Smooth muscle cell (in vitro differentiated cells): ENCODE measurements at regions not wholly inside any gene's neighbourhood (a gene's known extent, or its start where the extent isn't known, plus 50 kb on each side); places are given as distances from the start of the nearest gene placed in this dataset.

Source experiments
- DNase-seq: peaks from one replicate; lab custom pipeline; 2025; ENCODE audit not compliant: unreplicated experiment; lab: John Stamatoyannopoulos, UW
- H2AFZ ChIP-seq: fragments of 200-600 bp; sonication (generic); 2 replicates; pipeline ENCODE4 v1.6.0; 2016; ENCODE audit warnings: antibody characterized with exemption, low read depth, mild to moderate bottlenecking
- H3F3A ChIP-seq: fragments of 200-600 bp; sonication (generic); 2 replicates; pipeline ENCODE4 v1.6.0; 2017; ENCODE audit warnings: antibody characterized with exemption, low read depth
- H3K27ac ChIP-seq: fragments of 200-600 bp; sonication (generic); 2 replicates; pipeline ENCODE4 v1.5.1; 2016; ENCODE audit warnings: low read depth, mild to moderate bottlenecking
- H3K27me3 ChIP-seq: fragments of 200-600 bp; sonication (generic); 2 replicates; pipeline ENCODE4 v1.6.1; 2016; ENCODE audit warnings: low read depth, mild to moderate bottlenecking
- H3K36me3 ChIP-seq: fragments of 200-600 bp; sonication (generic); 2 replicates; pipeline ENCODE4 v1.5.1; 2016; ENCODE audit warnings: low read depth
- H3K4me1 ChIP-seq: fragments of 200-600 bp; sonication (generic); 2 replicates; pipeline ENCODE4 v1.5.1; 2016; ENCODE audit warnings: low read depth
- H3K4me2 ChIP-seq: fragments of 200-600 bp; sonication (generic); 2 replicates; pipeline ENCODE4 v1.6.0; 2016; ENCODE audit warnings: mild to moderate bottlenecking
- H3K4me3 ChIP-seq: fragments of 200-600 bp; sonication (generic); 2 replicates; pipeline ENCODE4 v1.5.1; 2016; ENCODE audit warnings: mild to moderate bottlenecking
- H3K79me2 ChIP-seq: fragments of 200-600 bp; sonication (generic); 2 replicates; pipeline ENCODE4 v1.6.0; 2016; ENCODE audit warnings: low read depth, mild to moderate bottlenecking
- H3K9ac ChIP-seq: fragments of 200-600 bp; sonication (generic); 2 replicates; pipeline ENCODE4 v1.6.0; 2016; ENCODE audit warnings: low read depth
- H3K9me3 ChIP-seq: fragments of 200-600 bp; sonication (generic); replicated peaks from 2 replicates; pipeline ENCODE4 v1.5.1; 2016; ENCODE audit warnings: low read depth
- H4K20me1 ChIP-seq: fragments of 200-600 bp; sonication (generic); 2 replicates; pipeline ENCODE4 v1.6.0; 2016; ENCODE audit warnings: low read depth
- WGBS: methylation state at CpG from one replicate; pipeline ENCODE4 v1.1.7; 2016; ENCODE audit warnings: low lambda C conversion rate; 5-methylcytosine and 5-hydroxymethylcytosine counted together
- TF ChIP-seq, protein P1 (sequence below): fragments of 200-600 bp; sonication (generic); IDR thresholded peaks from 2 replicates; pipeline ENCODE4 v1.5.1; 2017; ENCODE audit warnings: borderline replicate concordance, mild to moderate bottlenecking, antibody characterized with exemption; ENCODE audit not compliant: insufficient read depth, poor library complexity, severe bottlenecking

DNA sequence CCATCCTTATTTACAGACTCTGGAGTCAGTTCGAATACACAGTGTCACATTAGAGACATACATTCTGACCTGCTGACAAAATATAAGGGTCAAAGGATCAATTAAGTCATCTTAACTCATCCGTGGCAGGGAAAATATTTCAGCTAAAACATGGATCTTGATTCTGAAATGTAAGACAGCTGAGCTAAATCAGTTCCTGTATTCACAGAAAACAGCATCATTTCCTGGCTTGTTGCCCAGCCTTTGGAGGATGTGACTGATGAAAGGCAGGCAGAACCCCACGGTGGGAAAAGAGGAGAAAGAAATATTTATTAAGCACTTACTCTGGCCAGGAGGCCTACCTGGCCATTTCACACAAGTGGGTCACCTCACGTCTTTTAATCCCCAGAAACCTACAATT lies 101.9 kb downstream of the GAS2L3 start:
- WGBS = 56% methylated on average over 4 of the region's 4 CpGs
- H3K27me3 ChIP-seq = no peaks in the 10 kb centered on the region
- no peak for DNase-seq
- no peaks in the 10 kb centered on the region for H4K20me1 ChIP-seq
- H3K9ac ChIP-seq = no peak overlapping the region
- H3K4me1 ChIP-seq = no peaks in the 10 kb centered on the region
- H3F3A ChIP-seq = no peaks in the 10 kb centered on the region
- no peak overlapping the region for H3K4me3 ChIP-seq
- no peaks in the 10 kb centered on the region for H3K36me3 ChIP-seq
- no peaks in the 10 kb centered on the region for H3K9me3 ChIP-seq
- H2AFZ ChIP-seq = no peak overlapping the region
- H3K4me2 ChIP-seq = no peak overlapping the region
- H3K27ac ChIP-seq = no peak overlapping the region
- H3K79me2 ChIP-seq = no peaks in the 10 kb centered on the region
- TF ChIP-seq, protein P1, sequence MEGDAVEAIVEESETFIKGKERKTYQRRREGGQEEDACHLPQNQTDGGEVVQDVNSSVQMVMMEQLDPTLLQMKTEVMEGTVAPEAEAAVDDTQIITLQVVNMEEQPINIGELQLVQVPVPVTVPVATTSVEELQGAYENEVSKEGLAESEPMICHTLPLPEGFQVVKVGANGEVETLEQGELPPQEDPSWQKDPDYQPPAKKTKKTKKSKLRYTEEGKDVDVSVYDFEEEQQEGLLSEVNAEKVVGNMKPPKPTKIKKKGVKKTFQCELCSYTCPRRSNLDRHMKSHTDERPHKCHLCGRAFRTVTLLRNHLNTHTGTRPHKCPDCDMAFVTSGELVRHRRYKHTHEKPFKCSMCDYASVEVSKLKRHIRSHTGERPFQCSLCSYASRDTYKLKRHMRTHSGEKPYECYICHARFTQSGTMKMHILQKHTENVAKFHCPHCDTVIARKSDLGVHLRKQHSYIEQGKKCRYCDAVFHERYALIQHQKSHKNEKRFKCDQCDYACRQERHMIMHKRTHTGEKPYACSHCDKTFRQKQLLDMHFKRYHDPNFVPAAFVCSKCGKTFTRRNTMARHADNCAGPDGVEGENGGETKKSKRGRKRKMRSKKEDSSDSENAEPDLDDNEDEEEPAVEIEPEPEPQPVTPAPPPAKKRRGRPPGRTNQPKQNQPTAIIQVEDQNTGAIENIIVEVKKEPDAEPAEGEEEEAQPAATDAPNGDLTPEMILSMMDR = no peak

DNA sequence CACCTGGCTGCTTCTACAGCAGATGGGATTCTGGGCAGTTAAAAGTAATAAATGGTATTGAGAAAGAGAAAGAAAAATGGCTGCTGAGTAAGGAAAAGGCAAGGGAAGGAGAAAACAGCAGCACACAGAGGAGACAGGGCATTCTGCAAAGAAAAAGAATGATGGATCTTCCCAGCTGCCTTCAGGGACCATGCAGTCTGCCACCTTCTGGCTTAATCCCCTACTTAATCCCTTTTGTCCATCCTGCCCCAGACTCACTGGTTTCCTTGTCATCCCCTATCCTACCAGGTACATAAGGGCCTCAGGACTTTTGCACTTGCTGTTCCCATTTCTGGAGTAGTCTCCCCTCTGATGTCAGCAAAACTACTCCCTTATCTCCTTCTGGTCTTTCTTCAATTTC lies 107.6 kb downstream of the GAS2L3 start:
- DNase-seq = no peak
- no peak overlapping the region for H3K4me2 ChIP-seq
- TF ChIP-seq, protein P1 = no peak
- no peaks in the 10 kb centered on the region for H3K27me3 ChIP-seq
- H3K9ac ChIP-seq = no peak overlapping the region
- no peaks in the 10 kb centered on the region for H3K4me1 ChIP-seq
- peak overlapping the region; percentile 18 for H2AFZ ChIP-seq
- no peak overlapping the region for H3K27ac ChIP-seq
- no peaks in the 10 kb centered on the region for H3K36me3 ChIP-seq
- no peaks in the 10 kb centered on the region for H3F3A ChIP-seq
- H3K79me2 ChIP-seq = no peaks in the 10 kb centered on the region
- no peak overlapping the region for H3K4me3 ChIP-seq
- H3K9me3 ChIP-seq = no peaks in the 10 kb centered on the region
- no peaks in the 10 kb centered on the region for H4K20me1 ChIP-seq

DNA sequence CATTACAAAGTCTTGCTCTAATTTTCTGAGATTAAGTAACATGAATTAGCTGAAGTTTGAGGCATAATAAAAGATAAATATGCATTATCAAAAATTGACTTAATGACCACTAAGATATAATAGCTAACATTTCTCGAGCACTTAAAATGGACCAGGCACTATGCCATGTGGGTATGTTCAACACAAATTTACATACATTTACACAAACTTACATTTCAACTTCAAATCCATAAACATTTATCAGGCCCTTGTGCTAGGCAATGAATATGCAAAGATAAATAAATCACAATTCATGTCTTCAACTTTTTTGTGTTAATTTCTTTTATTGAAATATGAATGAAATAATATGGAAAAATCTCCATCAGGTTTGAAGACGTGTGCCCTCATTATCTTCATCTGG lies 108.7 kb downstream of the GAS2L3 start:
- no peak overlapping the region for H2AFZ ChIP-seq
- H3K9ac ChIP-seq = no peak overlapping the region
- H3K4me3 ChIP-seq = no peak overlapping the region
- H3K9me3 ChIP-seq = no peaks in the 10 kb centered on the region
- H3K36me3 ChIP-seq = no peaks in the 10 kb centered on the region
- H3F3A ChIP-seq = no peaks in the 10 kb centered on the region
- TF ChIP-seq, protein P1 = no peak
- WGBS = 92% methylated on average over 2 of the region's 2 CpGs
- H4K20me1 ChIP-seq = no peaks in the 10 kb centered on the region
- H3K4me2 ChIP-seq = no peak overlapping the region
- no peak overlapping the region for H3K27ac ChIP-seq
- no peaks in the 10 kb centered on the region for H3K4me1 ChIP-seq
- H3K79me2 ChIP-seq = no peaks in the 10 kb centered on the region
- H3K27me3 ChIP-seq = no peaks in the 10 kb centered on the region
- no peak for DNase-seq

DNA sequence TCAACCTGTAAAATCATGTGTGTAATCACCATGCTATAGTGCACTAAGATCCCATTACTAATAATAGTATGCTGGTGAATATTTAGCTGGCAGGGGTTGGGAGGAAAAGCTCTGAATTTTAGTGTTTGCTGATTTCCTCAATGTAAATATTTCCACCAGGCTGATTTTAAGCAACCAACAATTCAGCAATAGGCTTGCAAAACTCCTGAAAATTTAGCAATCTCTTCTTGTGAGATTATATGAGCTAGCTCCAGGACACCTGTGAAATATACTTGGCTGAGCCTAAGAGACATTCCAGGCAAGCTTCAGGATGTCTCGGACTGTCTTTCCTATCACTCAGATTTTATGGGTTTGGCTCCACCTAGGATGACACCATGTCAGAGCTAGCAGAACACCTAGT lies 106.9 kb upstream of the ANO4 start:
- Histone ChIP-seq H4K20me1 (no peaks in the 10 kb centered on the region), H3K4me1 (no peaks in the 10 kb centered on the region), H3K79me2 (no peaks in the 10 kb centered on the region), H3F3A (no peaks in the 10 kb centered on the region), H3K9ac (no peak overlapping the region), H2AFZ (no peak overlapping the region), H3K4me2 (no peak overlapping the region), H3K36me3 (no peaks in the 10 kb centered on the region), H3K9me3 (no peaks in the 10 kb centered on the region), H3K27me3 (no peaks in the 10 kb centered on the region), H3K4me3 (no peak overlapping the region), H3K27ac (no peak overlapping the region)
- no peak for DNase-seq
- WGBS = 84% methylated on average over 1 of the region's 1 CpG
- TF ChIP-seq, protein P1 = no peak
